ENCODE measurements at regions not wholly inside any gene's neighbourhood (a gene's known extent, or its start where the extent isn't known, plus 50 kb on each side); places are given as distances from the start of the nearest gene placed in this dataset.
"Not testable (repeated sequence)": the region's sequence is repeated elsewhere in the genome, so short reads cannot be mapped to it uniquely, and the experiment has no call there.

DNA sequence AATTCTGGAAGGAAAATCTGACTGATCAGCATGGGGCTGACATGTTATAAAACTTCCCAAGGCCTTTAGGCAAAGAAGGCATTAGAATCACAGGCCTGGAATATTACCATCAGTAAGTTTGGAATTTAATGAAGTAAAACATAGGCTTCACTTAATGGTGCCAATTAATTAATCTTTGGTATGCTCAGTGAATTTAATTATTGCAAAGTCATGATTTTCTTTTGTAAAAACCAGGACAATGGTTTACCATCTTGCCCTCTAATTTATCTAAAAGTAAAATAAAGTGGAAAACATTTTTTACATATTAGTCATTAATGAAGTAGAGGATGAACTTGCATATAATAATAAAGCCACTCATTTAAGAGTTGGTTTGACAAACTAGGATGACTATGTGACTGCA is 220.3 kb downstream of the SEC23IP start:
- DNase-seq, result no peak

GRCh38 chr10:120115959-120116358 is 223.4 kb downstream of the SEC23IP start:
- DNase-seq, result no peak

GRCh38 chr10:120121768-120122167 is 229.2 kb downstream of the SEC23IP start:
- no peak for DNase-seq

GRCh38 chr10:120131183-120131582 is 238.7 kb downstream of the SEC23IP start:
- DNase-seq, result no peak

DNA sequence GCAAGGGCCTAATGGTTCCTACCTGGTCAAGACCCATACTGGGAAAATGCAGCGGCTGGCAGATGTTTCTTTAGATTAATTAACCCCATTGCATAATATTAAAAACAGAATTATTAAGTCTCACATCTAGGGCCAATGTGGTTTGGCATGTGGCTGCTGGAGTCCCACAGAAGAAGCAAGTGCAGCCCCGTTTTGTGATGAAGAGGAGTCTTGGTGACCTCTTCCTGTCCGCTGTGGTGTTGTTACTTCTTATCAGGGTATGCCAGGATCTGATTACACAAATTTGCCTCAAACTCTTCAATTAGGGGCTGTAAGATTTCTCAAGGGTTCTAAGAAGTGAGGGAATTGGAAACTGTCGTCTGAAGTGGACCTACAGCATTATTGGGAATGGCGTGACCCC is 240.3 kb downstream of the SEC23IP start:
- no peak for DNase-seq

DNA sequence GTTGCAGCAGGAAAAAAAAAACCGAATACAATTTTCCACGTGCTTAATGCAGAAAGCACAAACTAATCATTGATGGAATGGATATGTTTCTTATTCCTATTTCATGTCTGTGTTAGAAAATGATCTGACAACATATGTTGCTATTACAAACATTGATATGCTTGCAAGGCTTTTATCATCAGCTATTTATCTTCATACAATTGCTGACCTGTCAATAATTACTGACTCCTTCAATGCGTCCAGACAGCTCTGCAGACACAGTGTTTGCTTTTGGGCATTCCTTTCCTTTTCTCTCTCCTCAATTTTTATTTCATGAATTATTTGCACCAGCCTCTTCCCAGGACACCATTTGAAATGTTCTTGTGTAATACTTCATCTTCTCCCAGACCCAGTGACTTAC is 246.2 kb downstream of the SEC23IP start:
- no peak for DNase-seq

- no peak for DNase-seq
These were observed 252.6 kb downstream of the SEC23IP start for GRCh38 chr10:120145107-120145506.

GRCh38 chr10:120156614-120157274 is 264.2 kb downstream of the SEC23IP start:
- no peak for DNase-seq

DNA sequence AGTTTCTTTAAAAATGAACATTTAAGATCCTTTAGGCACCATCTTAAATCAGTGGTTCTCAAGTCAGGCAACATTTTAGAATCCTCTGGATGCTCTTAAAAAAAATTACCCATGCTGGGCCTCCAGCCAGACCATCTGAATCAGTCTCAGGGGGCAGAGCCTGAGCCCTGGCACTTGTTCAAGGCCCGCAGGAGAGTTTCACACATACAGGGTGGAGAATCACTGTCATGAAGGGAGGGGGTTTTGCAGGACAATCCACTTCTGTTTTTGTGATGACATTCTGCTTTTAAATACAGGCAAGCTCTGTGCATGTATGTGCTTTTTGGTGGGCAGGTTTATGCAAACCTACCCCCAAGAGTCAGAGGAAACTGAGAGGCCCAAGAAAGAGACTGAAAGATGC is 268.6 kb downstream of the SEC23IP start:
- no peak for DNase-seq

DNA sequence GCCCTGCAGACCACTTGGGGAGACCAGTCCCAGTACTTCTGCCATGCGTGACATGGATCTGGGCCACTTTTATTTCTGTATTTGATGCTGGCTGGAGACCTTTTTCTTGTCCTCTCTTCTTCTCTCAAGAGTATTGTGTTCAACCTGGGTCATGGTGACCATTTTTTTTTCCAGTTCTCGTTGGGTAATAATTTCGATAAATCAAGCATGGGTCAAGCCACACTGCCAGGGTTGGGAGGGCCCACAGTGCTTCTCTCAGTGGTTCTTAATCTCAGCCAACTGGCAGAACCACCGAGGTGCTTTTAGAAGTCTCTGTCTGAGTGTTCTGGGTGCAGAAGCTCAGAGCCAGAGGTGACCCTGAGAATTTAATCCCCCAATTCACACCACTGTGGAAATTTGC is 269.9 kb downstream of the SEC23IP start:
- DNase-seq, result no peak

DNA sequence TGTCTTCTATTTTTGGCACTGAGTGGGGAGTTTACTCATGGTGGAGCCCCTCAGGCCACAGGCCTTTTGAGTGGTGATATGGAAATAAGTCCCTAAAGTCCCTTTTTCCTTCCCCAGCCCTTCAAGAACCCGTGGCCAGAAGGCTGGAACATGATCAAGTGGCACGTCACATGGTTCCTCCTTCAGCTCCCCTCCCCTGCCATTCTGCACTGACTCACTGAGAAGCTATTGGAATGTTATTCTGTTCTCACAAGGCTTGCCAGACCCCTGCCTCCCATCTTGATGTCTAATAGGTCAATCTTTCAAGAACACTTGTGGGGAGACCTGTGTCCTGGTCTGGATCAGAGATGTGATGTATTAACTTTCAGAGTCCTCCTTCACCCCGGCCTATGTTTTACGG is 279.8 kb downstream of the SEC23IP start:
- DNase-seq, result no peak

GRCh38 chr10:120174491-120174890 is 282.0 kb downstream of the SEC23IP start:
- DNase-seq, result no peak

DNA sequence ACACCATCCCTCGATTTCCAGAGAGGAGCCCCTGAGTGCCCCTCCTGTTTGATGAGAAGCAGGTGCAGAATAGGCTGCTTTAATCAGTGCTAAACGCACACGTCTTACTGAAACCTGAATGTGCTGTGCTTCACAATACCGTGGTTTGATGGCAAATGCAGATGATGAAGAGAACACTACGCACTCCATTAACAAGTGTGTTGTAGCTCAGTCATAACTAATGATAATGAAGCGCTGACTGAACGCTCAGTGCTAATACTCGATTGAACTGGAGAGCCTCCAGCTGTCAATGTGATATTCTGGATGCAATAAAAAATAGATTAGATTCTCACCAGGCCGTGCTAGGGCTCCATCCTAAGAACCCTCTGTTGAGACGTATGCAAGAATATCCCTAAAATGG is 279.7 kb upstream of the PLPP4 start:
- no peak for DNase-seq

DNA sequence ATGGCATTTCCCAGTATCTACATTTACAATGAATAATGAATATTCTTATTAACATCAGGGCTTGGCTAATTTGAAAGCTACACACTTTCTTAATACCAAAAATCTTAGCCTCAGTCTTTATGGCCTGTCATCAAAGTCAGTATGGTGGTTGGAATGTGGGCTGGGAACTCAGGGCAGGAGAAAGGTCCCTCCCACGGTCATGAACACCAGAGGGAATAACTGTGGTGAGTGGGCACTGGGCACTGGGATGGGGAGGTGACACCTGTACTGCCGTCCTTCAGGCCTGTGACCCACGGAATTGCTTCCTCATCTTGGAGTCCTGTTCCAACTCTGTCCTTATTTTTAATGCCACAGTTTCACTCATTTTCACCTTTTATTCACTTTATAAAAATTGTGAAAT is 276.9 kb upstream of the PLPP4 start:
- DNase-seq, result no peak

DNA sequence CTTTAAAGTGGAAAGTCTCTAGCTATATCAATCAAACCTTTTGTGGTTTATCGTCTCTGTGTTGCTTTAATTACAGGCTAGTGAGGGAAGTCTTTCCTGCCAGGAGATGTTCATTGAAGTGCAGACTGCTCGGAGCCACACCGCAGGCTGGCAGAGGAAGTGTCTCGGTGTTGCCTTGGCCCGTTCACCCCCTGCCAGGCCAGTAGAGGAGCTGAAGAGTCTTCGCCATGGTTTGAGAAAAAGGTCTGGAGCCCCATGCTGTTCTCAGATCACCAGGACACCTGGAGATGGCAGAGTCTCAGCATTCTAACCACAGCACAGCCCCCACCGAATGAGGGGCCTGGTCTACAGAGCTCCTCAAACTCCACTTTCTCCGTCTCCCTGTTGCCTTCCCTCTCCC is 275.9 kb upstream of the PLPP4 start:
- DNase-seq, result no peak

GRCh38 chr10:120182431-120182830 is 274.6 kb upstream of the PLPP4 start:
- DNase-seq, result no peak

DNA sequence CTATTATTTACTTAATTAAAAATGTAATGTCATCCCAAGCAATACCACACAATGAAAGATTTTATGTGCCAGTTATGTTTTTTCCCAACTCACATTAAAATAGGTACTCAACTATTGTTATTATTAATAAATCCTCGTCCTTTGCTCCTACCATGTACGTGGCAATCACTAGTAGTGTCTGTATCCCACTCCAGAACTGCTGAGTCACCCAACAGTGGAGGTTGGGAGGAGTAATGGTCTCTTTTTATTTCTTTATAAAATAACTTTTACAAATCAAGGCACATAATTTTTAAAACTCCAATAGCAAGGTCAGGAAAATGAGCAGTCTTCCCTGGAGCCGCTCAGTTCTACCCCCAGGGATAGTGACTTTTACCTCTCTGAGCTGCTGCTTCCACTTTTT is 273.5 kb upstream of the PLPP4 start:
- no peak for DNase-seq

DNA sequence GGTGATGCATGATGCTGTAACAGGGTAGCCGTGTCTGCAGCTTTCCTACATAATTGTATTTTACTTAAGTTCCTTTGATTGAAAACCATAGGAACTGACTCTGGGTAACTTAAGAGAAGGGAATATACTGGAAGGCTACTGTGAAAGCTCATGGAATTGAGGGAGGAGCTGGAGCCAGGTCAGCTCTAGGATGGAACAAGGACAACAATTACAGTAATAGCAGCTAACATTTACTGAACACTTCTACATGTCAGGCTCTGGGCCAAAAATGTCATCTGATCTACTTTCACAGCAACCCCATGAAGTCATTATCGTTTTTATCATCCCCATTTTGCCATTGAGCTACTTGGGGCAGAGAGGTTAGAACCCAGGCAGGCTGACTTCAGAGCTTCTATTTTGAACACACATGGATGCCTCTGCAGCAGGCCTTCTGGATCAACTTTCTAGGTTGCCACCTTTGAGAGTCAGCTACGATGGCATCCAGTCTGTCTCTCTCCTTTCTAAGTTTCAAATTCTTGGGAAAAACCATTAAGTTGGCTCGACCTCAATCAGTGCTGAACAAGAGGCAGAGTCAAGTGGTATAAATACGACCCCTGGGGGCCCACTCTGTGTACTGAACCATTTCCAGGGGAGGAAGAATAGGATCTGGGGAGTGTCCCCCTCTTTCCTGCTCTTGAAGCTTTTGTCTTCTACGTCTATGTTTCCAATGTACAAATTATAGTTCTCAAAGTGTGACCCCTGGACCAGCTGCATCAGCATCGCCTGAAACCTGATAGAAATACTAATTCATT is 272.3 kb upstream of the PLPP4 start:
- no peak for DNase-seq

DNA sequence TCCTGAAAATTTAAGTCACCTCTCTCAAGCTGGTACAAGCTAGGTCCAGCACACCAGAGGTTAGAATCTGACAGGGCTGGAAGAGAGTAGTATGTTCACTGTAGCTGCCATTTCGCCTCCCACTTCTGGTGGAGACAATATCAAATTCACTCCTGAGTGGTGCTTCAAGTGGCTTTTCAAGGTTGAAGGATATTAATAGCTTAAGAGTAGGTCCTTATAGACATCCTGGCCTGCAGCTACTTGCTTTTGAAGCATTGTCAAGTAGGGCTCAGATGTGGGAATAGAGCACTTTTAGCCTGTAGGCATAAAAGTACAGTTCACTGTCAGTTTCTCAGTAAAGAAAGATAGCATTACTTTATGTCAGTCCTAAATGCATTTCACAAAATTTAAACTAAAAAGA is 270.5 kb upstream of the PLPP4 start:
- no peak for DNase-seq

DNA sequence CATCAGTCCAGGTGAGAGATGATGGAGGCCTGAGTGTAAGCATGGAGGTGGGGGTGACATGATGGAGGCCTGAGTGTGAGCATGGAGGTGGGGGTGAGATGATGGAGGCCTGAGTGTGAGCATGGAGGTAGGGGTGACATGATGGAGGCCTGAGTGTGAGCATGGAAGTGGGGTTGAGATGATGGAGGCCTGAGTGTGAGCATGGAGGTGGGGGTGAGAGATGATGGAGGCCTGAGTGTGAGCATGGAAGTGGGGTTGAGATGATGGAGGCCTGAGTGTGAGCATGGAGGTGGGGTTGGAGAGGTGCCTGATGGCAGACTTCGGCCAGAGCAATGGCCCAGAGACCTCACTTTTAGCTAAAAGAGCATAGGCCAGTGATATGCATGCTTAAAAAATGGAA is 269.9 kb upstream of the PLPP4 start:
- DNase-seq, result not testable (repeated sequence)

GRCh38 chr10:120188950-120189349 is 268.1 kb upstream of the PLPP4 start:
- no peak for DNase-seq

- no peak for DNase-seq
These were observed 260.9 kb upstream of the PLPP4 start for GRCh38 chr10:120195984-120196712.

DNA sequence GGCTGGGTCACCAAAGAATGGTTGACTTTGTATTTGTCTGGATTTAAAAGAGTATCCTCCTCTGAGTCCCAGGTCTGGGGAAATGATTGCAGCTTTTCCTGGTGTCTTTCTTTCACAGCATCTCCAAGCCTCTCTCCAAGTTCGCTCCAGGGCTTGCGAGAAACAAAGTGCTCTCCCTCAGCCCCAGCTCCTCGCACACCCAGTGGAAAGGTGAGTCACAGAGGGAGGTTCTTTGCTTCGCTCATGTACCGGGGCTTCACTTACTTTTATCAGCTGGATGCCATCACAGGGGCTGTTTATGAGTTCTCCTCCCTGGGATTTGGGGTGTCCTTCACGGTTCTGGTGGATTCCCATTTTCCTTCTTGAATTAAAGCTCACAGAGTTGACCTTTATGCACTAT is 252.2 kb upstream of the PLPP4 start:
- DNase-seq, result no peak

GRCh38 chr10:120205368-120206018 is 251.5 kb upstream of the PLPP4 start:
- no peak for DNase-seq

All from activated effector memory CD4-positive, alpha-beta T cell treated with Interleukin-2 at 50 U/mL for 16 hours (primary cell).